ENCODE measurements at regions not wholly inside any gene's neighbourhood (a gene's known extent, or its start where the extent isn't known, plus 50 kb on each side); places are given as distances from the start of the nearest gene placed in this dataset.

GRCh38 chr13:95433537-95433936 lies 119.0 kb upstream of the CLDN10 start:
- TF ChIP-seq CTCF (IDR thresholded peaks at IDR 0.05; ENCODE audit: insufficient read depth, low read depth, low read length) (no peak), EZH2 (IDR thresholded peaks at IDR 0.05; ENCODE audit: insufficient read depth, low read length) (no peak)
